HEK293T (cell line): ENCODE measurements at regions not wholly inside any gene's neighbourhood (a gene's known extent, or its start where the extent isn't known, plus 50 kb on each side); places are given as distances from the start of the nearest gene placed in this dataset.

Experiments
- CTBP1 ChIP-seq: fragments of 450-650 bp; IDR thresholded peaks from 2 replicates; pipeline ENCODE4 v1.6.1; 2016; ENCODE audit warnings: borderline replicate concordance
- ELF4 ChIP-seq: fragments of 450-650 bp; IDR thresholded peaks from 2 replicates; pipeline ENCODE4 v1.6.1; 2017; ENCODE audit warnings: antibody characterized with exemption
- FOXA1 ChIP-seq: fragments of 450-650 bp; IDR thresholded peaks from 2 replicates; pipeline ENCODE4 v1.6.1; 2016; ENCODE audit warnings: mild to moderate bottlenecking
- HDGF ChIP-seq: fragments of 450-650 bp; IDR thresholded peaks from 2 replicates; pipeline ENCODE4 v1.6.1; 2017; ENCODE audit warnings: antibody characterized with exemption, borderline replicate concordance
- L3MBTL2 ChIP-seq: fragments of 450-650 bp; conservative IDR thresholded peaks from 2 replicates; pipeline ENCODE4 v1.6.1; 2016; ENCODE audit warnings: mild to moderate bottlenecking
- LEF1 ChIP-seq: fragments of 450-650 bp; IDR thresholded peaks from 2 replicates; pipeline ENCODE4 v1.6.1; 2017; ENCODE audit warnings: mild to moderate bottlenecking, borderline replicate concordance
- SUZ12 ChIP-seq: fragments of 450-650 bp; IDR thresholded peaks from 2 replicates; pipeline ENCODE4 v1.6.1; 2016; ENCODE audit warnings: mild to moderate bottlenecking
- TARDBP ChIP-seq: fragments of 450-650 bp; IDR thresholded peaks from 2 replicates; pipeline ENCODE4 v1.6.1; 2016
- ZNF384 ChIP-seq: fragments of 450-650 bp; IDR thresholded peaks from 2 replicates; pipeline ENCODE4 v1.6.1; 2016

DNA sequence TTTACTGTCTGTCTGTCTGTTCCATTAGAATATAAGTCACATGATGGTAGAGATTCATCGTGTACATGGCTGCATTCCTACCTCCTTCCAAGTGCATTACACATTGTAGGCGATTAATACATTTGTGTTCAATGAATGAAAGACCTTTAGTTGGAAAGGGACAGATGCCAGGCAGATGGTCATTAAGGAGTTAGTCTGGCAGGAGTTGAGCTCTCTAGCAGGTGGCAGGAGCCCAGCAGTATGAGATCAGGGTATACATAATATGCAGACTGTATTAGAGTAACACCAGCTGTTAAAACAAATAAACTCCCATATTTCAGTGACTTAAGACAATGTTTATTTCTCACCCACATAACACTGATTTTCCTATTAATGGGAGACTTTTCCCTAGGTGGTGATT is 147.7 kb upstream of the LARGE1 start:
- no peak for TF ChIP-seq SUZ12
- no peak for TF ChIP-seq L3MBTL2
- TF ChIP-seq HDGF: no peak
- no peak for TF ChIP-seq ZNF384
- TF ChIP-seq FOXA1: no peak
- TF ChIP-seq CTBP1: no peak
- no peak for TF ChIP-seq LEF1
- no peak for TF ChIP-seq ELF4
- no peak for TF ChIP-seq TARDBP
